MM.1S (cell line): ENCODE measurements at regions not wholly inside any gene's neighbourhood (a gene's known extent, or its start where the extent isn't known, plus 50 kb on each side); places are given as distances from the start of the nearest gene placed in this dataset.

Experiments
- EZH2 ChIP-seq: fragments of 300-600 bp; sonication (generic); optimal IDR thresholded peaks from 2 replicates; pipeline ENCODE3; 2017; ENCODE audit warnings: low read depth, mild to moderate bottlenecking, antibody characterized with exemption, low read length, mixed read lengths
- EZH2phosphoT487 ChIP-seq: fragments of 300-600 bp; sonication (generic); IDR thresholded peaks from 2 replicates; pipeline ENCODE4 v1.6.1; 2018; ENCODE audit warnings: antibody characterized with exemption, low read length
- TF ChIP-seq, protein P1 (sequence below): fragments of 300-600 bp; sonication (generic); IDR thresholded peaks from 2 replicates; pipeline ENCODE4 v1.5.1; 2016; ENCODE audit warnings: antibody characterized with exemption, low read length, mixed read lengths

DNA sequence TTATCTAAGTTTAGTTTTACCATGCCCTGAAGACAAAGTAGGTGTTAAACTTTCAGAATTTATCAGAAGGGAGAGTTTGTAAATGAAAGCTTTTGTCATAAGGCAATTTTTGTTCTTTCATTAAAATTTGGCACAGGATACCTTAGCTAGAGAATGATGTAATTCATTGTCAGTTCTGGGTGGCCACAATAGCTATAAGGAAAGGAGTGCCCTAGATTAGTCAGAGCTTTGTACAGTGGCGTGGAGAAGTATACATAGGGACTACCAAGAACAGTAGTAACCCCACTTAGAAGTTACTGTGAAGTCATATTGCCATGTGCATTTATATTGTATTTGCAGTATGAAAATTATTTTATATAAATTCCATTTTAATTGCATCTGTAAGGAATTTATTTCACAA is 126.3 kb upstream of the CARD18 start:
- TF ChIP-seq, protein P1, sequence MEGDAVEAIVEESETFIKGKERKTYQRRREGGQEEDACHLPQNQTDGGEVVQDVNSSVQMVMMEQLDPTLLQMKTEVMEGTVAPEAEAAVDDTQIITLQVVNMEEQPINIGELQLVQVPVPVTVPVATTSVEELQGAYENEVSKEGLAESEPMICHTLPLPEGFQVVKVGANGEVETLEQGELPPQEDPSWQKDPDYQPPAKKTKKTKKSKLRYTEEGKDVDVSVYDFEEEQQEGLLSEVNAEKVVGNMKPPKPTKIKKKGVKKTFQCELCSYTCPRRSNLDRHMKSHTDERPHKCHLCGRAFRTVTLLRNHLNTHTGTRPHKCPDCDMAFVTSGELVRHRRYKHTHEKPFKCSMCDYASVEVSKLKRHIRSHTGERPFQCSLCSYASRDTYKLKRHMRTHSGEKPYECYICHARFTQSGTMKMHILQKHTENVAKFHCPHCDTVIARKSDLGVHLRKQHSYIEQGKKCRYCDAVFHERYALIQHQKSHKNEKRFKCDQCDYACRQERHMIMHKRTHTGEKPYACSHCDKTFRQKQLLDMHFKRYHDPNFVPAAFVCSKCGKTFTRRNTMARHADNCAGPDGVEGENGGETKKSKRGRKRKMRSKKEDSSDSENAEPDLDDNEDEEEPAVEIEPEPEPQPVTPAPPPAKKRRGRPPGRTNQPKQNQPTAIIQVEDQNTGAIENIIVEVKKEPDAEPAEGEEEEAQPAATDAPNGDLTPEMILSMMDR, result no peak
- TF ChIP-seq EZH2phosphoT487 (no peak), EZH2 (no peak)
